Karpas-422 (cell line): ENCODE measurements at regions not wholly inside any gene's neighbourhood (a gene's known extent, or its start where the extent isn't known, plus 50 kb on each side); places are given as distances from the start of the nearest gene placed in this dataset.

ENCODE experiments used
- DNase-seq: peaks from one replicate; pipeline ENCODE4 v3.0.0-alpha.2; 2015
- H2AFZ ChIP-seq: fragments of 200-600 bp; sonication (generic); 2 replicates; pipeline ENCODE4 v1.6.1; 2014; ENCODE audit warnings: antibody characterized with exemption, low read length, mixed read lengths
- H3K27ac ChIP-seq: fragments of 200-600 bp; sonication (generic); 2 replicates; pipeline ENCODE4 v1.5.1; 2014; ENCODE audit warnings: mild to moderate bottlenecking, low read length, moderate library complexity
- H3K27me3 ChIP-seq: fragments of 200-600 bp; sonication (generic); 2 replicates; pipeline ENCODE4 v1.6.1; 2014; ENCODE audit warnings: low read length, mixed read lengths
- H3K36me3 ChIP-seq: fragments of 200-600 bp; sonication (generic); 2 replicates; pipeline ENCODE4 v1.6.1; 2014; ENCODE audit warnings: low read length, mixed read lengths; ENCODE audit not compliant: insufficient read depth
- H3K4me1 ChIP-seq: fragments of 200-600 bp; sonication (generic); 2 replicates; pipeline ENCODE4 v1.6.1; 2014; ENCODE audit warnings: mild to moderate bottlenecking, low read length, mixed read lengths
- H3K4me2 ChIP-seq: fragments of 200-600 bp; sonication (generic); 2 replicates; pipeline ENCODE4 v1.6.1; 2014; ENCODE audit warnings: low read length, low read depth, mild to moderate bottlenecking; ENCODE audit not compliant: poor library complexity, severe bottlenecking
- H3K4me3 ChIP-seq: fragments of 200-600 bp; sonication (generic); 2 replicates; pipeline ENCODE4 v1.5.1; 2014; ENCODE audit warnings: mild to moderate bottlenecking, antibody characterized with exemption, low read length, mixed read lengths
- H3K79me2 ChIP-seq: fragments of 200-600 bp; sonication (generic); 2 replicates; pipeline ENCODE4 v1.6.1; 2014; ENCODE audit warnings: mild to moderate bottlenecking, low read length, mixed read lengths
- H3K9ac ChIP-seq: fragments of 200-600 bp; sonication (generic); 2 replicates; pipeline ENCODE4 v1.6.0; 2014; ENCODE audit warnings: low read length
- H3K9me2 ChIP-seq: fragments of 200-600 bp; sonication (generic), shearing (Covaris generic); replicated peaks from 2 replicates; pipeline ENCODE4 v1.6.0; 2014; ENCODE audit warnings: mild to moderate bottlenecking, low read length, moderate library complexity; ENCODE audit not compliant: insufficient read depth
- H3K9me3 ChIP-seq: fragments of 300-700, 200-600 bp; sonication (generic); 2 replicates; pipeline ENCODE4 v1.6.1; 2014; ENCODE audit warnings: low read length, mixed read lengths
- H4K20me1 ChIP-seq: fragments of 200-600 bp; sonication (generic); 2 replicates; pipeline ENCODE4 v1.6.1; 2014; ENCODE audit warnings: mild to moderate bottlenecking, antibody characterized with exemption, low read length, low read depth; ENCODE audit not compliant: insufficient read depth

GRCh38 chr18:77522051-77522675, 272.5 kb downstream of the GALR1 start:
- Histone ChIP-seq H3K27ac (no peak overlapping the region), H3K4me1 (peaks cover 7% of the 10 kb centered on the region; the same call in 1 of the 2 replicates)

DNA sequence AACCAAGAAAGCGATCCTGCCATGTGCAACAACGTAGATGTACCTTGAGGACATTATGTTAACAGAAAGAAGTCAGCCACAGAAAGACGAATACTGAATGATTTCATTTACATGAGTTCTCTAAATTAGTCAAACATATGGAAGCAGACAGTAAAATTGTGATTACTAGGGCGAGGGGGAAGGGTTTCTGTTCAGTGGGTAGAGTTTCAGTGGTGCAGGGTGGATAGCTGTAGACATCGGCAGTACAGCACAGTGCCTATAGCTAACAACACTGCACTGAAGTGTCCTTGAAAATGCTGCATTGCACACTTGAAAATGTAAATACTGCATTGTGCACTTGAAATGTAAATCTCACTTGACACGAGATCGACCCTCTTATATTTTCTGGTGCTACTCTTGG, 275.3 kb downstream of the GALR1 start:
- Histone ChIP-seq H2AFZ (no peak overlapping the region), H3K27me3 (no peaks in the 10 kb centered on the region), H4K20me1 (no peaks in the 10 kb centered on the region), H3K9me3 (no peaks in the 10 kb centered on the region), H3K79me2 (no peaks in the 10 kb centered on the region), H3K4me3 (no peak overlapping the region), H3K4me2 (no peak overlapping the region), H3K27ac (no peak overlapping the region), H3K9me2 (no peaks in the 10 kb centered on the region), H3K9ac (no peak overlapping the region), H3K36me3 (no peaks in the 10 kb centered on the region), H3K4me1 (peaks cover 23% of the 10 kb centered on the region)
- DNase-seq, result no peak

More at GRCh38 chr18:77522051-77522675, 272.5 kb downstream of the GALR1 start:
- Histone ChIP-seq H2AFZ (no peak overlapping the region), H3K9me3 (no peaks in the 10 kb centered on the region), H3K79me2 (no peaks in the 10 kb centered on the region), H3K27me3 (no peaks in the 10 kb centered on the region), H3K9ac (no peak overlapping the region), H3K36me3 (no peaks in the 10 kb centered on the region), H3K4me3 (no peak overlapping the region), H3K9me2 (no peaks in the 10 kb centered on the region), H3K4me2 (no peak overlapping the region), H4K20me1 (no peaks in the 10 kb centered on the region)
- DNase-seq, result no peak

DNA sequence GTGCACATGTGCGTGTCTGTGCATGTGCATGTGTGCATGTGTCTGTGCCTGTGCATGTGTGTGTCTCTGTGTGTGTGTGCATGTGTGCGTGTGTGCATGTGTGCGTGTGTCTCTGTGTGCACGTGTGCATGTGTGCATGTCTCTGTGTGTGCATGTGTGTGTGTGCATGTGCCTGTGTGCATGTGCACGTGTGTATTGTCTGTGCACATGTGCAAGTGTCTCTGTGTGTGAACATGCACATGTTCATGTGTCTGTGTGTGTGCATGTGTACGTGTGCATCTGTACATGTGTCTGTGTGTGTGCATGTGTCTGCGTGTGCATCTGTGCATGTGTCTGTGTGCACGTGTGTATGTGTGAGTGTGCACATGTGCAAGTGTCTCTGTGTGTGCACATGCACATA, 277.3 kb downstream of the GALR1 start:
- H3K27me3 ChIP-seq, result no peaks in the 10 kb centered on the region
- no peak overlapping the region for H2AFZ ChIP-seq
- peaks cover 20% of the 10 kb centered on the region for H3K4me1 ChIP-seq
- H3K79me2 ChIP-seq, result no peaks in the 10 kb centered on the region
- no peak overlapping the region for H3K9ac ChIP-seq
- DNase-seq, result no peak
- no peak overlapping the region for H3K4me2 ChIP-seq
- H3K27ac ChIP-seq, result no peak overlapping the region
- H3K4me3 ChIP-seq, result no peak overlapping the region
- H3K9me3 ChIP-seq, result no peaks in the 10 kb centered on the region
- H3K36me3 ChIP-seq, result no peaks in the 10 kb centered on the region
- H4K20me1 ChIP-seq, result no peaks in the 10 kb centered on the region
- no peaks in the 10 kb centered on the region for H3K9me2 ChIP-seq

DNA sequence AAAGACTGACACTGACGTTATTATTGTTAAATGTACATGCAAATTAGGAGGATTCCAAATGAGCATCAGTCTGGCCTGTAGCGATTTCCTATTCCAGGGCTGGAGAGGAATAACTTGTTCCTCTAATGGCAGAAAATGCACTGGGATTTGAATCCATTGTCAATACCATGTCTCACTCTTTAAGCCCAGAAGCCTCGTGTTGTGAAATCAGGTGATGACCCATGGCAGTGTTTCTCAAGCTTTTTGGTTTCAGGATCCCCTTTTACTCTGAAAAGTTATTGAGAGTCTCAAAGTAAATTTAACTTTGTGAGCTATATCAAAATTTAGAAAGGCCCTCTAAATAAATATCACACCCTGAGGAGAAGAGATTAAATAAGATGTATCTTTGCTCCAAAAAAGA, 279.2 kb downstream of the GALR1 start:
- H2AFZ ChIP-seq, result no peak overlapping the region
- no peaks in the 10 kb centered on the region for H3K79me2 ChIP-seq
- H3K4me3 ChIP-seq, result no peak overlapping the region
- DNase-seq, result no peak
- H3K27ac ChIP-seq, result no peak overlapping the region
- no peaks in the 10 kb centered on the region for H3K9me3 ChIP-seq
- no peak overlapping the region for H3K9ac ChIP-seq
- H3K9me2 ChIP-seq, result no peaks in the 10 kb centered on the region
- no peaks in the 10 kb centered on the region for H3K27me3 ChIP-seq
- H3K4me2 ChIP-seq, result no peak overlapping the region
- H3K4me1 ChIP-seq, result peaks cover 20% of the 10 kb centered on the region
- no peaks in the 10 kb centered on the region for H3K36me3 ChIP-seq
- no peaks in the 10 kb centered on the region for H4K20me1 ChIP-seq

DNA sequence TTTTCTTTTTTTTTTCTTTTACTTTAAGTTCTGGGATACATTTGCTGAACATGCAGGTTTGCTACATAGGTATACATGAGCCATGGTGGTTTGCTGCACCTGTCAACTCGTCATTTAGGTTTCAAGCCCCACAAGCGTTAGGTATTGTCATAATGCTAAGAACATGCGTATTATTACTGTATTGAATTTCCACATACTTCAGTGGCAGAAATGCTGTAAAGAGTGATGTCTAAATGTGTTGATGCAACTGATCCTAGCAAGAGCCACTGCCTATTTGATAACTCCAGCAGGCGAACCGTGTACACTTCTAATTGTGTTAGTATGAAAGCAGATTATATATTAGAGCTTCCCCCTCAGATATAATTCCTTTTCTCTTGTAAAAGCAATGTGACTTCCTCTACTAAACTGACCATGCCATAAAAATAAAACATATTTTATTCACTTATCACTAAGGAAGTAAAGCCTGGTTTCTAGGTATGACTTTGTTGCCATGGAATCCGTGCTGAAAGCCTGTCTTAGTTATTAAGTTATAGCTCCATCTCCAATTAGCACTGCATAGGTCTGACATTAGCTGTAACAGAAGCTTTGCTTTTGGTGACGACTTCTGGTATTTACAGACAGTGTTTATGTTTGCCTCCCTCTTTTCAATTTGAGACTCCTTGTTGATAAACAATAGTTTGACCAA, 280.0 kb downstream of the GALR1 start:
- Histone ChIP-seq H3K9me2 (no peaks in the 10 kb centered on the region), H3K9me3 (no peaks in the 10 kb centered on the region), H3K36me3 (no peaks in the 10 kb centered on the region), H2AFZ (no peak overlapping the region), H3K27ac (no peak overlapping the region), H3K79me2 (no peaks in the 10 kb centered on the region), H3K4me2 (no peak overlapping the region), H3K4me3 (no peak overlapping the region), H3K27me3 (no peaks in the 10 kb centered on the region), H4K20me1 (no peaks in the 10 kb centered on the region), H3K9ac (no peak overlapping the region), H3K4me1 (peaks cover 20% of the 10 kb centered on the region)
- DNase-seq, result no peak

- Histone ChIP-seq H3K79me2 (no peaks in the 10 kb centered on the region), H3K27me3 (no peaks in the 10 kb centered on the region), H3K9me3 (no peaks in the 10 kb centered on the region), H3K36me3 (no peaks in the 10 kb centered on the region), H3K9ac (no peak overlapping the region), H3K4me1 (peaks cover 20% of the 10 kb centered on the region), H3K27ac (no peak overlapping the region), H4K20me1 (no peaks in the 10 kb centered on the region), H3K4me3 (no peak overlapping the region), H2AFZ (no peak overlapping the region), H3K4me2 (no peak overlapping the region), H3K9me2 (no peaks in the 10 kb centered on the region)
- no peak for DNase-seq
Measured at GRCh38 chr18:77530732-77531131, 281.1 kb downstream of the GALR1 start.

GRCh38 chr18:77539860-77540259, 290.2 kb downstream of the GALR1 start:
- no peaks in the 10 kb centered on the region for H3K4me1 ChIP-seq
- no peaks in the 10 kb centered on the region for H3K9me2 ChIP-seq
- H3K36me3 ChIP-seq, result no peaks in the 10 kb centered on the region
- no peaks in the 10 kb centered on the region for H3K9me3 ChIP-seq
- H4K20me1 ChIP-seq, result no peaks in the 10 kb centered on the region
- no peak overlapping the region for H3K4me3 ChIP-seq
- H3K79me2 ChIP-seq, result no peaks in the 10 kb centered on the region
- no peak overlapping the region for H2AFZ ChIP-seq
- no peak overlapping the region for H3K9ac ChIP-seq
- 0 out of 2 replicates have a peak, but pooled peaks cover 3% of the 10 kb centered on the region for H3K27me3 ChIP-seq
- H3K4me2 ChIP-seq, result no peak overlapping the region
- H3K27ac ChIP-seq, result no peak overlapping the region
- no peak for DNase-seq

- Histone ChIP-seq H4K20me1 (no peaks in the 10 kb centered on the region), H3K4me3 (no peak overlapping the region), H3K4me1 (no peaks in the 10 kb centered on the region), H3K79me2 (no peaks in the 10 kb centered on the region), H3K9me2 (no peaks in the 10 kb centered on the region), H3K27me3 (no peaks in the 10 kb centered on the region), H2AFZ (no peak overlapping the region), H3K4me2 (no peak overlapping the region), H3K36me3 (no peaks in the 10 kb centered on the region), H3K27ac (no peak overlapping the region), H3K9ac (no peak overlapping the region), H3K9me3 (no peaks in the 10 kb centered on the region)
- DNase-seq, result no peak
Measured at GRCh38 chr18:77544792-77545191, 295.1 kb downstream of the GALR1 start.
